H1 (cell line): ENCODE measurements at regions not wholly inside any gene's neighbourhood (a gene's known extent, or its start where the extent isn't known, plus 50 kb on each side); places are given as distances from the start of the nearest gene placed in this dataset.

ENCODE experiments used
- CTCF ChIA-PET: fragments of 300-600 bp; sonication (Branson Sonifier 250); formaldehyde crosslinking; loops from one replicate; lab custom pipeline; 2021; ENCODE audit not compliant: partially characterized antibody; lab: Charles Lee
- POLR2A ChIA-PET: fragments of 300-600 bp; sonication (Branson Sonifier 250); formaldehyde crosslinking; loops from one replicate; lab custom pipeline; 2021; ENCODE audit warnings: inconsistent platforms; ENCODE audit not compliant: partially characterized antibody; lab: Charles Lee
- DNase-seq, 2 experiments: peaks; one replicate each; pipeline versions ENCODE4 v3.0.0 to v3.0.0-alpha.2; 2010 to 2022; ENCODE audit warnings: low spot score in 2 of 2, low read depth in 1 of 2, mixed read lengths in 1 of 2
- FAIRE-seq: peaks from 2 replicates; lab custom pipeline; 2011; peaks lifted over from hg19 to GRCh38; lab: Jason Lieb, UNC
- H2AFZ ChIP-seq: 2 replicates; pipeline ENCODE4 v1.8.1; 2012; ENCODE audit warnings: low read length, inconsistent platforms
- H2AK5ac ChIP-seq: 2 replicates; pipeline ENCODE4 v1.6.1; 2013; ENCODE audit warnings: low read depth, low read length
- H2BK120ac ChIP-seq: replicated peaks from 2 replicates; pipeline ENCODE3; 2013; ENCODE audit warnings: low read depth, low read length, inconsistent platforms
- H2BK12ac ChIP-seq: 2 replicates; pipeline ENCODE4 v1.6.1; 2013; ENCODE audit warnings: low read depth, low read length
- H2BK15ac ChIP-seq: 2 replicates; pipeline ENCODE4 v1.6.1; 2013; ENCODE audit warnings: low read length
- H2BK20ac ChIP-seq: 2 replicates; pipeline ENCODE4 v1.6.1; 2013; ENCODE audit warnings: low read length
- H2BK5ac ChIP-seq: 2 replicates; pipeline ENCODE4 v1.6.1; 2013; ENCODE audit warnings: low read depth, low read length
- H3K14ac ChIP-seq: 2 replicates; pipeline ENCODE4 v1.6.1; 2013; ENCODE audit warnings: inconsistent platforms; ENCODE audit not compliant: insufficient read length
- H3K18ac ChIP-seq: 2 replicates; pipeline ENCODE4 v1.6.1; 2013; ENCODE audit warnings: low read length; ENCODE audit errors: extremely low read depth
- H3K23ac ChIP-seq: 2 replicates; pipeline ENCODE4 v1.6.1; 2013; ENCODE audit warnings: inconsistent platforms; ENCODE audit not compliant: insufficient read length
- H3K23me2 ChIP-seq: 2 replicates; pipeline ENCODE4 v1.6.1; 2013; ENCODE audit warnings: low read depth, low read length
- H3K27ac ChIP-seq: 2 replicates; pipeline ENCODE4 v1.6.1; 2011; ENCODE audit warnings: low read depth, low read length, inconsistent platforms
- H3K27me3 ChIP-seq, 4 experiments: replicated peaks in 1 of 4; 1 replicate in 1 of 4; 2 replicates in 3 of 4; pipeline versions ENCODE4 v1.6.1 to v1.8.1; 2011 to 2013; ENCODE audit warnings: low read length in 3 of 4, mild to moderate bottlenecking in 3 of 4, inconsistent platforms in 2 of 4, mixed read lengths in 2 of 4, moderate library complexity in 1 of 4; ENCODE audit not compliant: control insufficient read depth in 3 of 4, insufficient read depth in 3 of 4; ENCODE audit errors: extremely low read depth in 1 of 4
- H3K36me3 ChIP-seq, 4 experiments: 2 replicates each; pipeline versions ENCODE4 v1.6.1 to v1.8.1; 2011 to 2013; ENCODE audit warnings: mild to moderate bottlenecking in 4 of 4, low read length in 3 of 4, moderate library complexity in 2 of 4, control low read depth in 1 of 4, inconsistent platforms in 1 of 4; ENCODE audit not compliant: insufficient read depth in 4 of 4, control insufficient read depth in 2 of 4
- H3K4ac ChIP-seq: replicated peaks from 2 replicates; pipeline ENCODE3; 2013; ENCODE audit warnings: low read length, low read depth, mixed read lengths, inconsistent platforms; ENCODE audit not compliant: insufficient read length
- H3K4me1 ChIP-seq, 4 experiments: replicated peaks in 1 of 4; 1 replicate in 1 of 4; 2 replicates in 3 of 4; pipeline versions ENCODE4 v1.6.1 to v1.8.1; 2011 to 2013; ENCODE audit warnings: low read length in 3 of 4, inconsistent platforms in 2 of 4, mixed read lengths in 1 of 4; ENCODE audit not compliant: insufficient read depth in 4 of 4, control insufficient read depth in 3 of 4
- H3K4me2 ChIP-seq, 2 experiments: 2 replicates each; pipeline versions ENCODE4 v1.6.1 to v1.8.1; 2011 to 2013; ENCODE audit warnings: low read depth in 2 of 2, low read length in 2 of 2, control low read depth in 1 of 2, inconsistent platforms in 1 of 2, mild to moderate bottlenecking in 1 of 2; ENCODE audit not compliant: insufficient read depth in 1 of 2
- H3K4me3 ChIP-seq, 4 experiments: fragments of 200-600, 300-600 bp in 1 of 4; sonication (generic), shearing (Covaris generic), sonication (Bioruptor Twin) in 1 of 4; 2 replicates each; pipeline versions ENCODE4 v1.5.1 to v1.8.1; 2011 to 2016; ENCODE audit warnings: low read length in 4 of 4, low read depth in 3 of 4, control low read depth in 2 of 4, inconsistent platforms in 2 of 4, mild to moderate bottlenecking in 2 of 4, mixed read lengths in 1 of 4, moderate library complexity in 1 of 4; ENCODE audit not compliant: insufficient read depth in 2 of 4; ENCODE audit errors: extremely low read depth in 1 of 4
- H3K56ac ChIP-seq: replicated peaks from 2 replicates; pipeline ENCODE3; 2013; ENCODE audit warnings: low read depth, mild to moderate bottlenecking, mixed read lengths, low read length, inconsistent platforms; ENCODE audit not compliant: insufficient read length
- H3K79me1 ChIP-seq: 2 replicates; pipeline ENCODE4 v1.6.1; 2013; ENCODE audit warnings: low read depth, low read length, control low read depth
- H3K79me2 ChIP-seq, 2 experiments: 2 replicates each; pipeline versions ENCODE4 v1.6.1 to v1.8.1; 2012 to 2013; ENCODE audit warnings: low read length in 2 of 2, mild to moderate bottlenecking in 2 of 2, inconsistent platforms in 1 of 2; ENCODE audit not compliant: insufficient read depth in 2 of 2, control insufficient read depth in 1 of 2
- H3K9ac ChIP-seq, 4 experiments: replicated peaks in 1 of 4; 1 replicate in 1 of 4; 2 replicates in 3 of 4; pipeline versions ENCODE4 v1.6.1 to v1.8.1; 2011 to 2013; ENCODE audit warnings: low read depth in 3 of 4, low read length in 3 of 4, control low read depth in 2 of 4, mild to moderate bottlenecking in 2 of 4, moderate library complexity in 2 of 4, inconsistent platforms in 1 of 4; ENCODE audit errors: extremely low read depth in 1 of 4
- H3K9me3 ChIP-seq, 2 experiments: 2 replicates each; pipeline versions ENCODE4 v1.6.1 to v1.8.1; 2012 to 2013; ENCODE audit warnings: mild to moderate bottlenecking in 2 of 2, moderate library complexity in 2 of 2, control low read depth in 1 of 2, inconsistent platforms in 1 of 2, low read depth in 1 of 2, low read length in 1 of 2, mixed read lengths in 1 of 2; ENCODE audit not compliant: insufficient read depth in 2 of 2
- H4K20me1 ChIP-seq, 2 experiments: replicated peaks in 1 of 2; 2 replicates each; pipeline versions ENCODE3 to v1.8.1; 2011 to 2013; ENCODE audit warnings: inconsistent platforms in 2 of 2, low read length in 2 of 2, mild to moderate bottlenecking in 1 of 2; ENCODE audit not compliant: insufficient read depth in 2 of 2, control insufficient read depth in 1 of 2
- H4K5ac ChIP-seq: 2 replicates; pipeline ENCODE4 v1.6.1; 2013; ENCODE audit warnings: low read length, low read depth, mixed read lengths, inconsistent platforms; ENCODE audit not compliant: insufficient read length
- H4K8ac ChIP-seq: 2 replicates; pipeline ENCODE4 v1.8.0; 2013; ENCODE audit warnings: mild to moderate bottlenecking, moderate library complexity, low read length, inconsistent platforms; ENCODE audit not compliant: insufficient read depth; ENCODE audit errors: extremely low read depth
- H4K91ac ChIP-seq: replicated peaks from 2 replicates; pipeline ENCODE3; 2013; ENCODE audit warnings: low read length, mixed read lengths, inconsistent platforms; ENCODE audit not compliant: insufficient read length
- ASH2L ChIP-seq: fragments of 200-600, 300-600 bp; sonication (generic); IDR thresholded peaks from one replicate; pipeline ENCODE4 v1.7.1; 2017; ENCODE audit warnings: low read length
- CBX8 ChIP-seq: fragments of 300-800, 300-1000 bp; sonication (generic); IDR thresholded peaks from 2 replicates; pipeline ENCODE4 v1.7.1; 2016; ENCODE audit warnings: low read depth, low read length, borderline replicate concordance
- CEBPB ChIP-seq: IDR thresholded peaks from 2 replicates; pipeline ENCODE4 v1.6.1; 2012; ENCODE audit warnings: low read depth, low read length
- CREB1 ChIP-seq: IDR thresholded peaks from 2 replicates; pipeline ENCODE4 v1.6.1; 2012; ENCODE audit warnings: inconsistent platforms
- EGR1 ChIP-seq: IDR thresholded peaks from 2 replicates; pipeline ENCODE4 v1.6.1; 2011; ENCODE audit warnings: low read depth, low read length, borderline replicate concordance
- EZH2 ChIP-seq: fragments of 200-600 bp; sonication (generic); IDR thresholded peaks from 2 replicates; pipeline ENCODE4 v1.7.1; 2012; ENCODE audit warnings: low read depth, mild to moderate bottlenecking, moderate library complexity, low read length, inconsistent platforms; ENCODE audit not compliant: severe bottlenecking
- NANOG ChIP-seq: IDR thresholded peaks from 2 replicates; pipeline ENCODE4 v1.6.1; 2011; ENCODE audit warnings: low read length, low read depth, mild to moderate bottlenecking, inconsistent platforms; ENCODE audit not compliant: insufficient read depth, poor library complexity, severe bottlenecking
- POU5F1 ChIP-seq: IDR thresholded peaks from 2 replicates; pipeline ENCODE4 v1.6.1; 2011; ENCODE audit warnings: low read depth, mild to moderate bottlenecking, low read length, moderate library complexity
- SAP30 ChIP-seq: fragments of 300-600 bp; sonication (generic); IDR thresholded peaks from 2 replicates; pipeline ENCODE4 v1.7.1; 2012; ENCODE audit warnings: low read length, moderate library complexity, mild to moderate bottlenecking, inconsistent platforms; ENCODE audit not compliant: insufficient read depth, insufficient replicate concordance
- SRF ChIP-seq: IDR thresholded peaks from 2 replicates; pipeline ENCODE4 v1.6.1; 2011; ENCODE audit warnings: mild to moderate bottlenecking, low read depth, low read length, moderate library complexity
- TBP ChIP-seq: IDR thresholded peaks from 2 replicates; pipeline ENCODE4 v1.6.1; 2011; ENCODE audit warnings: low read depth, low read length, improper control_type of control experiment
- WGBS, 2 experiments: shearing (Covaris generic) in 1 of 2; methylation state at CpG; one replicate each; pipeline versions ENCODE4 v1.1.6 to v1.1.7; 2013 to 2015; ENCODE audit warnings: low lambda C conversion rate in 2 of 2, mixed read lengths in 2 of 2, inconsistent platforms in 1 of 2, low coverage in 1 of 2, missing lambda C conversion rate in 1 of 2; ENCODE audit not compliant: insufficient replicate concordance in 2 of 2, insufficient coverage in 1 of 2, insufficient read length in 1 of 2; ENCODE audit errors: extremely low coverage in 1 of 2, missing lambda C conversion rate in 1 of 2; 5-methylcytosine and 5-hydroxymethylcytosine counted together

DNA sequence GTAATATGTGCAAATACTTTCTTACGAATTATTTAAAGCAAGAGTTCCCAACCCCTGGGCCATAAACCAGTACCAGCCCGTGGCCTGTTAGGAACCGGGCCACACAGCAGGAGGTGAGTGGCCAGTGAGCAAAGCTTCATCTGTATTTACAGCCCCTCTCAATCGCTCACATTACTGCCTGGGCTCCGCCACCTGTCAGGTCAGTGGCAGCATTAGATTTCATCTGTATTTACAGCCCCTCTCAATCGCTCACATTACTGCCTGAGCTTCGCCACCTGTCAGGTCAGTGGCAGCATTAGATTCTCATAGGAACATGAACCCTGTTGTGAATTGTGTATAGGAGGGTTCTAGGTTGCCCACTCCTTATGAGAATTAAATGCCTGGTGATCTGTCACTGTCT, 142.0 kb downstream of the RNASET2 start:
- H3K9ac ChIP-seq = no peak overlapping the region
- H2BK12ac ChIP-seq = no peak overlapping the region
- H3K36me3 ChIP-seq = no peaks in the 10 kb centered on the region
- FAIRE-seq (no peak), DNase-seq (no peak)
- no peak overlapping the region for H2BK20ac ChIP-seq
- H3K18ac ChIP-seq = no peak overlapping the region
- H3K27me3 ChIP-seq = no peaks in the 10 kb centered on the region
- no peaks in the 10 kb centered on the region for H3K4me1 ChIP-seq
- no peaks in the 10 kb centered on the region for H3K79me1 ChIP-seq
- H4K8ac ChIP-seq = no peak overlapping the region
- H3K4ac ChIP-seq = no peak overlapping the region
- no peak overlapping the region for H2AFZ ChIP-seq
- no peaks in the 10 kb centered on the region for H4K20me1 ChIP-seq
- no peak overlapping the region for H3K27ac ChIP-seq
- no peak overlapping the region for H3K4me2 ChIP-seq
- H3K23ac ChIP-seq = no peak overlapping the region
- no peak overlapping the region for H3K4me3 ChIP-seq
- no peak overlapping the region for H2AK5ac ChIP-seq
- H4K5ac ChIP-seq = no peak overlapping the region
- H3K14ac ChIP-seq = no peak overlapping the region
- WGBS, 2 experiments = 72% methylated on average over 7 of the region's 7 CpGs; no CpG with 5 or more reads in 1 of the 2 experiments
- CTCF ChIA-PET = interaction anchor here (1.1 to 1.2 kb wide), 2 partner anchors 39 to 47 kb away, joined by 3 read pairs; no protein-coding TSS in a partner anchor
- H4K91ac ChIP-seq = no peak overlapping the region
- H2BK5ac ChIP-seq = no peak overlapping the region
- H3K56ac ChIP-seq = no peak overlapping the region
- H3K23me2 ChIP-seq = no peaks in the 10 kb centered on the region
- no peaks in the 10 kb centered on the region for H3K9me3 ChIP-seq
- H2BK120ac ChIP-seq = no peak overlapping the region
- no peak overlapping the region for H2BK15ac ChIP-seq
- POLR2A ChIA-PET = interaction anchor here (0.6 kb wide), 1 partner anchor 190 kb away, joined by 3 read pairs; no protein-coding TSS in a partner anchor
- no peaks in the 10 kb centered on the region for H3K79me2 ChIP-seq
- no peak for TF ChIP-seq SAP30
- no peak for TF ChIP-seq NANOG
- TF ChIP-seq TBP = no peak
- TF ChIP-seq CBX8 = no peak
- TF ChIP-seq SRF = no peak
- no peak for TF ChIP-seq EZH2
- TF ChIP-seq CEBPB = no peak
- TF ChIP-seq ASH2L = no peak
- TF ChIP-seq CREB1 = no peak
- no peak for TF ChIP-seq POU5F1
- TF ChIP-seq EGR1 = no peak
